DOHH2 (cell line): ENCODE measurements at regions not wholly inside any gene's neighbourhood (a gene's known extent, or its start where the extent isn't known, plus 50 kb on each side); places are given as distances from the start of the nearest gene placed in this dataset.

ENCODE experiments used
- H3F3A ChIP-seq: fragments of 200-600 bp; sonication (generic), shearing (Covaris generic); 2 replicates; pipeline ENCODE4 v1.6.0; 2016; ENCODE audit warnings: antibody characterized with exemption, mild to moderate bottlenecking; ENCODE audit not compliant: control insufficient read depth, insufficient read depth
- H3K27ac ChIP-seq: fragments of 200-600 bp; sonication (generic); 2 replicates; pipeline ENCODE4 v1.5.1; 2014; ENCODE audit warnings: low read depth, mild to moderate bottlenecking, low read length, moderate library complexity
- H3K27me3 ChIP-seq: fragments of 200-600 bp; sonication (generic); 2 replicates; pipeline ENCODE4 v1.6.1; 2014; ENCODE audit warnings: mild to moderate bottlenecking, low read length, mixed read lengths; ENCODE audit not compliant: control insufficient read depth
- H3K36me3 ChIP-seq: fragments of 200-600 bp; sonication (generic); 2 replicates; pipeline ENCODE4 v1.6.1; 2014; ENCODE audit warnings: mild to moderate bottlenecking, low read length, moderate library complexity, mixed read lengths; ENCODE audit not compliant: control insufficient read depth
- H3K4me1 ChIP-seq: fragments of 200-600 bp; sonication (generic); 2 replicates; pipeline ENCODE4 v1.6.1; 2014; ENCODE audit warnings: mild to moderate bottlenecking, low read length, mixed read lengths; ENCODE audit not compliant: control insufficient read depth
- H3K4me2 ChIP-seq: fragments of 200-600 bp; sonication (generic); 2 replicates; pipeline ENCODE4 v1.6.0; 2014; ENCODE audit warnings: mild to moderate bottlenecking, low read length, moderate library complexity
- H3K4me3 ChIP-seq: fragments of 200-600 bp; sonication (generic); 2 replicates; pipeline ENCODE4 v1.5.1; 2014; ENCODE audit warnings: mild to moderate bottlenecking, low read length, mixed read lengths
- H3K79me2 ChIP-seq: fragments of 200-600 bp; sonication (generic); 2 replicates; pipeline ENCODE4 v1.6.1; 2014; ENCODE audit warnings: mild to moderate bottlenecking, low read length, mixed read lengths; ENCODE audit not compliant: control insufficient read depth
- H3K9me2 ChIP-seq: fragments of 200-600 bp; sonication (generic); replicated peaks from 2 replicates; pipeline ENCODE4 v1.6.1; 2014; ENCODE audit warnings: mild to moderate bottlenecking, low read length, mixed read lengths; ENCODE audit not compliant: control insufficient read depth
- H3K9me3 ChIP-seq: fragments of 200-600 bp; sonication (generic); 2 replicates; pipeline ENCODE4 v1.6.1; 2014; ENCODE audit warnings: antibody characterized with exemption, low read length, mixed read lengths; ENCODE audit not compliant: control insufficient read depth, insufficient read depth
- H4K20me1 ChIP-seq: fragments of 200-600 bp; sonication (generic); 2 replicates; pipeline ENCODE4 v1.6.0; 2014; ENCODE audit warnings: low read depth, mild to moderate bottlenecking, antibody characterized with exemption, low read length, moderate library complexity; ENCODE audit not compliant: control insufficient read depth, insufficient read depth
- EZH2phosphoT487 ChIP-seq: fragments of 200-600 bp; sonication (generic); IDR thresholded peaks from 2 replicates; pipeline ENCODE4 v1.6.1; 2017; ENCODE audit warnings: borderline replicate concordance, mild to moderate bottlenecking, antibody characterized with exemption, low read length, moderate library complexity, mixed read lengths
- TF ChIP-seq, protein P1 (sequence below): fragments of 200-600 bp; sonication (generic); IDR thresholded peaks from one replicate; pipeline ENCODE4 v1.5.1; 2014; ENCODE audit warnings: antibody characterized with exemption, mild to moderate bottlenecking, low read depth, low read length; ENCODE audit not compliant: poor library complexity, severe bottlenecking

DNA sequence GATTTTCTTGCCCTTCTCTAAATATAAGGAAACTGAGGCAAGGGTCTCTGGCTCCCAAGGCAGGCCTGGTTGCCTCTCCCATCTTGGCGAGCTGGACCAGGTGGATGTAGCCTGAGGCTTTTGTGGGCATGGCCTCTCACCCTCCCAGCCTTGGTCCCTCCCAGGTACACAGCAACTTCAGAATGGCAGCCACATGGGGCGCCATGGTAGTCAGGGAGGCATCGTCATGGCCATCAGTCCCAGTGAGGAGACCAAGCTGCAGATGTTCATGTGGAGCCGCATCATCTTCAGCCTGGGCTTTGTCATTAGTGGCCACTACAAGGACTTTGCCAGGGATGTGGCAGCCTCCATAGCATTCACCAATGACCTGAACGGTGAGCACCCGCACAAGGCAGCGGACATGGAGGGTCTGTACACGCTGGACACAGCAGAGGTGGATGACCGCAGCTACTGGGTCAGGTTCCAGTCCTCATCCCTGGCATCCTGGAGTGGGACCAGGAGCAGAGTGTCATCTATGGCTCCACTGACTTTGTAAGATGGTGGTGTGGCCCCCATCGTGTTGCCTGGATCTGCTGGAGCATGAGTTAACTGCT lies 165.8 kb upstream of the ZNF267 start:
- Histone ChIP-seq H3K9me3 (no peaks in the 10 kb centered on the region), H3K79me2 (peaks cover under 1% of the 10 kb centered on the region), H3K36me3 (peaks cover 63% of the 10 kb centered on the region), H4K20me1 (no peaks in the 10 kb centered on the region), H3K27ac (no peak overlapping the region), H3K9me2 (no peaks in the 10 kb centered on the region), H3K4me2 (no peak overlapping the region), H3K4me3 (no peak overlapping the region), H3K4me1 (peaks cover 5% of the 10 kb centered on the region), H3F3A (no peaks in the 10 kb centered on the region), H3K27me3 (no peaks in the 10 kb centered on the region)
- TF ChIP-seq EZH2phosphoT487: no peak
- TF ChIP-seq, protein P1, sequence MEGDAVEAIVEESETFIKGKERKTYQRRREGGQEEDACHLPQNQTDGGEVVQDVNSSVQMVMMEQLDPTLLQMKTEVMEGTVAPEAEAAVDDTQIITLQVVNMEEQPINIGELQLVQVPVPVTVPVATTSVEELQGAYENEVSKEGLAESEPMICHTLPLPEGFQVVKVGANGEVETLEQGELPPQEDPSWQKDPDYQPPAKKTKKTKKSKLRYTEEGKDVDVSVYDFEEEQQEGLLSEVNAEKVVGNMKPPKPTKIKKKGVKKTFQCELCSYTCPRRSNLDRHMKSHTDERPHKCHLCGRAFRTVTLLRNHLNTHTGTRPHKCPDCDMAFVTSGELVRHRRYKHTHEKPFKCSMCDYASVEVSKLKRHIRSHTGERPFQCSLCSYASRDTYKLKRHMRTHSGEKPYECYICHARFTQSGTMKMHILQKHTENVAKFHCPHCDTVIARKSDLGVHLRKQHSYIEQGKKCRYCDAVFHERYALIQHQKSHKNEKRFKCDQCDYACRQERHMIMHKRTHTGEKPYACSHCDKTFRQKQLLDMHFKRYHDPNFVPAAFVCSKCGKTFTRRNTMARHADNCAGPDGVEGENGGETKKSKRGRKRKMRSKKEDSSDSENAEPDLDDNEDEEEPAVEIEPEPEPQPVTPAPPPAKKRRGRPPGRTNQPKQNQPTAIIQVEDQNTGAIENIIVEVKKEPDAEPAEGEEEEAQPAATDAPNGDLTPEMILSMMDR: no peak

DNA sequence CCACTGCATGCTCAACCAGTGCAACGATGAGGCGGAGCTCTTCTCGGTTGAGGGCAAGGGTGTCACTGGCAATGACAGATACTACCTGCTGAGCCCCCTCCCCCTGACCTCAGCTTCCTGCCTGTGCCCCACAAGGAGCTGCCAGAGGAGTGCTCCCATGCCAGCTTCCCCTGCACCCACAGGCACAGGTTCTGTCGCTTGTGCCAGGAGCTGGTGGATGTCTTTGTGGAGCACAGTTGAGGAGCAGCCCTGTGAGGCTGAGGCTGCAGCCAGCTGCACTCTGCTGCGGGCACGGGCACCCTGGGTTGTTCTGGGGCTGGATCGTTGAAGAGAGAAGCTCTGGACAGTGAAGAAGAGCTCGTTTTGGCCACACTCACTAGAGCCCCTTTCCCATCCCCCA lies 165.3 kb upstream of the ZNF267 start:
- no peaks in the 10 kb centered on the region for H3K9me2 ChIP-seq
- TF ChIP-seq, protein P1: no peak
- TF ChIP-seq EZH2phosphoT487: no peak
- no peaks in the 10 kb centered on the region for H3F3A ChIP-seq
- H3K36me3 ChIP-seq: peaks cover 60% of the 10 kb centered on the region
- H3K79me2 ChIP-seq: peaks cover 2% of the 10 kb centered on the region
- no peaks in the 10 kb centered on the region for H4K20me1 ChIP-seq
- peaks cover 5% of the 10 kb centered on the region for H3K4me1 ChIP-seq
- H3K27ac ChIP-seq: no peak overlapping the region
- H3K9me3 ChIP-seq: no peaks in the 10 kb centered on the region
- no peaks in the 10 kb centered on the region for H3K27me3 ChIP-seq
- H3K4me3 ChIP-seq: no peak overlapping the region
- H3K4me2 ChIP-seq: no peak overlapping the region

- no peak overlapping the region for H3K4me2 ChIP-seq
- H3K4me1 ChIP-seq: peaks cover 8% of the 10 kb centered on the region
- peaks cover 11% of the 10 kb centered on the region for H3K79me2 ChIP-seq
- H3K4me3 ChIP-seq: no peak overlapping the region
- no peak overlapping the region for H3K27ac ChIP-seq
- no peaks in the 10 kb centered on the region for H3F3A ChIP-seq
- H3K9me3 ChIP-seq: no peaks in the 10 kb centered on the region
- H3K36me3 ChIP-seq: peaks cover 53% of the 10 kb centered on the region
- TF ChIP-seq, protein P1: no peak
- no peak for TF ChIP-seq EZH2phosphoT487
- no peaks in the 10 kb centered on the region for H3K27me3 ChIP-seq
- H3K9me2 ChIP-seq: no peaks in the 10 kb centered on the region
- H4K20me1 ChIP-seq: no peaks in the 10 kb centered on the region
Measured at GRCh38 chr16:31709181-31709580, 164.4 kb upstream of the ZNF267 start.

DNA sequence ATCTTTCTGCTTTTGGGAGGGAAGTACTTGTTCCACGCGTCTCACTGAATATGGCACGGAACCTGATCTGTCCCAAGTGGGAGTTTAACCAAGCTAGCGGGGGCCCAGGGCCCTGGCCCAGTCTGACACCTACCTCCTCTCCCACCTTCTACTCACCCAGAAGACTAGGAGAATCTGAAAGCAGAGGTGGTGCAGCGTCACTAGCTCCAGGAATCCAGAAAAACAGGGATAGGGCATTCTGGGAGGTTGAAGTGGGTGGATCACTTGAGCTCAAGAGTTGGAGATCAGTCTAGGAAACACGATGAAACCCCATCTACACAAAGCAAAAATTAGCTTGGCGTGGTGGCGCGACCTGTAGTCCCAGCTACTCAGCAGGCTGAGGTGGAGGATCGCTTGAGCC lies 163.5 kb upstream of the ZNF267 start:
- Histone ChIP-seq H3K9me3 (no peaks in the 10 kb centered on the region), H3F3A (no peaks in the 10 kb centered on the region), H3K27me3 (no peaks in the 10 kb centered on the region), H3K27ac (no peak overlapping the region), H3K4me1 (peaks cover 18% of the 10 kb centered on the region), H3K4me3 (no peak overlapping the region), H3K9me2 (no peaks in the 10 kb centered on the region), H3K36me3 (peaks cover 53% of the 10 kb centered on the region), H3K4me2 (no peak overlapping the region), H4K20me1 (peaks cover 6% of the 10 kb centered on the region; the same call in 1 of the 2 replicates), H3K79me2 (peaks cover 20% of the 10 kb centered on the region)
- no peak for TF ChIP-seq EZH2phosphoT487
- TF ChIP-seq, protein P1: no peak
